GM12878 (cell line): ENCODE measurements at regions not wholly inside any gene's neighbourhood (a gene's known extent, or its start where the extent isn't known, plus 50 kb on each side); places are given as distances from the start of the nearest gene placed in this dataset.

Source experiments
- CBX5 ChIP-seq: sonication (generic); IDR thresholded peaks from 2 replicates; pipeline ENCODE4 v1.6.1; 2016; ENCODE audit warnings: low read depth, moderate library complexity, mild to moderate bottlenecking, inconsistent platforms
- CTCF ChIP-seq, 3 experiments: IDR thresholded peaks in 2 of 3; conservative IDR thresholded peaks in 1 of 3; 2 replicates each; pipeline ENCODE4 v1.5.1; 2011; ENCODE audit warnings: low read depth in 3 of 3, low read length in 3 of 3, mild to moderate bottlenecking in 3 of 3, control low read depth in 2 of 3, moderate library complexity in 2 of 3, inconsistent platforms in 1 of 3, mixed read lengths in 1 of 3; ENCODE audit not compliant: control insufficient read depth in 2 of 3, insufficient read depth in 1 of 3; ENCODE audit errors: extremely low read depth in 1 of 3
- EGR1 ChIP-seq, 2 experiments: IDR thresholded peaks; 1 replicate in 1 of 2; 2 replicates in 1 of 2; pipeline ENCODE4 v1.6.1; 2011 to 2012; ENCODE audit warnings: low read depth in 2 of 2, low read length in 2 of 2, borderline replicate concordance in 1 of 2, mild to moderate bottlenecking in 1 of 2, moderate library complexity in 1 of 2
- FOS ChIP-seq: IDR thresholded peaks from 3 replicates; pipeline ENCODE4 v1.6.1; 2011; ENCODE audit warnings: borderline replicate concordance; ENCODE audit not compliant: insufficient read length; ENCODE audit errors: extremely low read depth
- POLR2A ChIP-seq: IDR thresholded peaks from 2 replicates; pipeline ENCODE4 v1.6.1; 2011; ENCODE audit warnings: low read depth, mild to moderate bottlenecking, low read length
- RAD21 ChIP-seq: IDR thresholded peaks from 2 replicates; pipeline ENCODE4 v1.6.1; 2011; ENCODE audit warnings: mild to moderate bottlenecking, low read depth, low read length, moderate library complexity; ENCODE audit not compliant: insufficient read depth
- SREBF1 ChIP-seq: IDR thresholded peaks from 2 replicates; pipeline ENCODE4 v1.6.1; 2012; ENCODE audit warnings: mild to moderate bottlenecking, low read length
- YY1 ChIP-seq: IDR thresholded peaks from 2 replicates; pipeline ENCODE4 v1.6.1; 2011; ENCODE audit warnings: low read depth, mild to moderate bottlenecking, low read length
- TF ChIP-seq, protein P1 (sequence below): IDR thresholded peaks from 2 replicates; pipeline ENCODE4 v1.6.1; 2012; ENCODE audit warnings: mild to moderate bottlenecking, low read depth, low read length
- TF ChIP-seq, protein P2 (sequence below): IDR thresholded peaks from 2 replicates; pipeline ENCODE4 v1.6.1; 2012; ENCODE audit warnings: low read length, inconsistent platforms

DNA sequence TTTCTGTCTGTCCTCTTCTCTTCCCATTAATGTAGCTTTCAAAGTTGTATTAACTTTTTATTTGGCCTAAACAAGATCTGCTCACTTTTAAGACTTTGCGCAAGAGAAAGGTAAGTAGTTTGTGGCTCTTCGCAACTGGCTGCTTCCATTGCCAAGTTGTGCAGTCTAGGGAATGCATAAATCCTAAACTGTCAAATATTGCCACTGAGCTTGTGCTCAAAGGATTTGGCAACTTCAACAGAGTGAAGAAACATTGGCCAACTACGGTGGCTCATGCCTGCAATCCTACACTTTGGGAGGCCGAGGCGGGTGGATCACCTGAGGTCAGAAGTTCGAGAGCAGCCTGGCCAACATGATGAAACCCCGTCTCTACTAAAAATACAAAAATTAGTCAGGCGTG, 826.4 kb downstream of the EPHA4 start:
- TF ChIP-seq SREBF1 (no peak), CTCF (IDR thresholded peaks at IDR 0.05 in 2 of 3, conservative IDR thresholded peaks at IDR 0.05 in 1 of 3; ENCODE audit: control insufficient read depth in 2 of 3, extremely low read depth in 1 of 3, insufficient read depth in 1 of 3, low read depth in 3 of 3, low read length in 3 of 3) (no peak), CBX5 (no peak), EGR1 (IDR thresholded peaks at IDR 0.05; ENCODE audit: borderline replicate concordance in 1 of 2, low read depth in 2 of 2, low read length in 2 of 2) (no peak), YY1 (no peak), RAD21 (no peak), POLR2A (no peak), FOS (no peak)
- TF ChIP-seq, protein P1, sequence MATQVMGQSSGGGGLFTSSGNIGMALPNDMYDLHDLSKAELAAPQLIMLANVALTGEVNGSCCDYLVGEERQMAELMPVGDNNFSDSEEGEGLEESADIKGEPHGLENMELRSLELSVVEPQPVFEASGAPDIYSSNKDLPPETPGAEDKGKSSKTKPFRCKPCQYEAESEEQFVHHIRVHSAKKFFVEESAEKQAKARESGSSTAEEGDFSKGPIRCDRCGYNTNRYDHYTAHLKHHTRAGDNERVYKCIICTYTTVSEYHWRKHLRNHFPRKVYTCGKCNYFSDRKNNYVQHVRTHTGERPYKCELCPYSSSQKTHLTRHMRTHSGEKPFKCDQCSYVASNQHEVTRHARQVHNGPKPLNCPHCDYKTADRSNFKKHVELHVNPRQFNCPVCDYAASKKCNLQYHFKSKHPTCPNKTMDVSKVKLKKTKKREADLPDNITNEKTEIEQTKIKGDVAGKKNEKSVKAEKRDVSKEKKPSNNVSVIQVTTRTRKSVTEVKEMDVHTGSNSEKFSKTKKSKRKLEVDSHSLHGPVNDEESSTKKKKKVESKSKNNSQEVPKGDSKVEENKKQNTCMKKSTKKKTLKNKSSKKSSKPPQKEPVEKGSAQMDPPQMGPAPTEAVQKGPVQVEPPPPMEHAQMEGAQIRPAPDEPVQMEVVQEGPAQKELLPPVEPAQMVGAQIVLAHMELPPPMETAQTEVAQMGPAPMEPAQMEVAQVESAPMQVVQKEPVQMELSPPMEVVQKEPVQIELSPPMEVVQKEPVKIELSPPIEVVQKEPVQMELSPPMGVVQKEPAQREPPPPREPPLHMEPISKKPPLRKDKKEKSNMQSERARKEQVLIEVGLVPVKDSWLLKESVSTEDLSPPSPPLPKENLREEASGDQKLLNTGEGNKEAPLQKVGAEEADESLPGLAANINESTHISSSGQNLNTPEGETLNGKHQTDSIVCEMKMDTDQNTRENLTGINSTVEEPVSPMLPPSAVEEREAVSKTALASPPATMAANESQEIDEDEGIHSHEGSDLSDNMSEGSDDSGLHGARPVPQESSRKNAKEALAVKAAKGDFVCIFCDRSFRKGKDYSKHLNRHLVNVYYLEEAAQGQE: no peak
- TF ChIP-seq, protein P2, sequence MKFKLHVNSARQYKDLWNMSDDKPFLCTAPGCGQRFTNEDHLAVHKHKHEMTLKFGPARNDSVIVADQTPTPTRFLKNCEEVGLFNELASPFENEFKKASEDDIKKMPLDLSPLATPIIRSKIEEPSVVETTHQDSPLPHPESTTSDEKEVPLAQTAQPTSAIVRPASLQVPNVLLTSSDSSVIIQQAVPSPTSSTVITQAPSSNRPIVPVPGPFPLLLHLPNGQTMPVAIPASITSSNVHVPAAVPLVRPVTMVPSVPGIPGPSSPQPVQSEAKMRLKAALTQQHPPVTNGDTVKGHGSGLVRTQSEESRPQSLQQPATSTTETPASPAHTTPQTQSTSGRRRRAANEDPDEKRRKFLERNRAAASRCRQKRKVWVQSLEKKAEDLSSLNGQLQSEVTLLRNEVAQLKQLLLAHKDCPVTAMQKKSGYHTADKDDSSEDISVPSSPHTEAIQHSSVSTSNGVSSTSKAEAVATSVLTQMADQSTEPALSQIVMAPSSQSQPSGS: no peak
